Endothelial cell of umbilical vein (primary cell): ENCODE measurements at regions not wholly inside any gene's neighbourhood (a gene's known extent, or its start where the extent isn't known, plus 50 kb on each side); places are given as distances from the start of the nearest gene placed in this dataset.

ENCODE experiments used
- BruUV-seq: library from RNA; stranded (reverse); fragments of 400-500 nt; replicated peaks from 2 replicates; lab custom pipeline; 2021; lab: Mats Ljungman, UMichigan
- CTCF ChIA-PET: fragments of 300-600, 350-600 bp; sonication (Branson Sonifier 250); formaldehyde crosslinking; loops from one replicate; lab custom pipeline; 2021; ENCODE audit warnings: antibody characterized with exemption, inconsistent platforms; lab: Charles Lee
- POLR2A ChIA-PET: fragments of 300-600, 350-600 bp; sonication (Branson Sonifier 250); formaldehyde crosslinking; loops from one replicate; lab custom pipeline; 2021; ENCODE audit warnings: antibody characterized with exemption, inconsistent platforms; lab: Charles Lee
- DNase-seq: peaks from one replicate; pipeline ENCODE4 v3.0.0-alpha.2; 2011; ENCODE audit warnings: low read depth, low spot score
- FAIRE-seq: peaks from 2 replicates; lab custom pipeline; 2011; peaks lifted over from hg19 to GRCh38; lab: Jason Lieb, UNC
- H2AFZ ChIP-seq: 2 replicates; pipeline ENCODE4 v1.6.0; 2012; ENCODE audit warnings: low read depth, low read length, control low read depth, inconsistent platforms
- H3K27ac ChIP-seq: 2 replicates; pipeline ENCODE4 v1.5.1; 2011; ENCODE audit warnings: low read depth, mild to moderate bottlenecking, control low read depth, low read length, moderate library complexity; ENCODE audit not compliant: insufficient read depth
- H3K27me3 ChIP-seq, 2 experiments: 2 replicates each; pipeline versions ENCODE4 v1.6.0 to v1.6.1; 2011; ENCODE audit warnings: low read length in 2 of 2, mixed read lengths in 1 of 2; ENCODE audit not compliant: control insufficient read depth in 2 of 2, insufficient read depth in 2 of 2
- H3K36me3 ChIP-seq, 2 experiments: 2 replicates in 1 of 2; 3 replicates in 1 of 2; pipeline ENCODE4 v1.5.1; 2011; ENCODE audit warnings: low read length in 2 of 2, mild to moderate bottlenecking in 1 of 2, moderate library complexity in 1 of 2; ENCODE audit not compliant: control insufficient read depth in 2 of 2, insufficient read depth in 2 of 2; ENCODE audit errors: extremely low read depth in 1 of 2
- H3K4me1 ChIP-seq: 3 replicates; pipeline ENCODE4 v1.5.1; 2011; ENCODE audit warnings: mild to moderate bottlenecking, low read length; ENCODE audit not compliant: control insufficient read depth, insufficient read depth; ENCODE audit errors: extremely low read depth
- H3K4me2 ChIP-seq: 2 replicates; pipeline ENCODE4 v1.6.1; 2011; ENCODE audit warnings: low read length, control low read depth, mixed read lengths; ENCODE audit not compliant: insufficient read depth
- H3K4me3 ChIP-seq, 3 experiments: fragments of 200-600 bp in 1 of 3; sonication (generic), shearing (Covaris generic) in 1 of 3; replicated peaks in 1 of 3; 2 replicates each; pipeline ENCODE4 v1.5.1; 2011 to 2016; ENCODE audit warnings: control low read depth in 3 of 3, low read length in 3 of 3, mild to moderate bottlenecking in 2 of 3, inconsistent platforms in 1 of 3, low read depth in 1 of 3, moderate library complexity in 1 of 3; ENCODE audit not compliant: insufficient read depth in 1 of 3
- H3K79me2 ChIP-seq: 2 replicates; pipeline ENCODE4 v1.6.0; 2012; ENCODE audit warnings: low read length, inconsistent platforms; ENCODE audit not compliant: control insufficient read depth, insufficient read depth
- H3K9ac ChIP-seq: replicated peaks from 2 replicates; pipeline ENCODE3; 2011; ENCODE audit warnings: low read length, control low read depth; ENCODE audit not compliant: insufficient read depth; ENCODE audit errors: extremely low read depth
- H3K9me1 ChIP-seq: replicated peaks from 3 replicates; pipeline ENCODE4 v1.6.0; 2011; ENCODE audit warnings: mild to moderate bottlenecking, low read length; ENCODE audit not compliant: control insufficient read depth, insufficient read depth; ENCODE audit errors: extremely low read depth
- H3K9me3 ChIP-seq: replicated peaks from 2 replicates; pipeline ENCODE4 v1.5.1; 2012; ENCODE audit warnings: low read length, inconsistent platforms; ENCODE audit not compliant: control insufficient read depth, insufficient read depth
- H4K20me1 ChIP-seq: replicated peaks from 2 replicates; pipeline ENCODE3; 2011; ENCODE audit warnings: mild to moderate bottlenecking, low read length; ENCODE audit not compliant: control insufficient read depth, insufficient read depth; ENCODE audit errors: extremely low read depth
- EZH2 ChIP-seq: IDR thresholded peaks from 2 replicates; pipeline ENCODE4 v1.6.1; 2012; ENCODE audit warnings: borderline replicate concordance, low read depth, mild to moderate bottlenecking, moderate library complexity, low read length, inconsistent platforms; ENCODE audit not compliant: severe bottlenecking
- FOS ChIP-seq: IDR thresholded peaks from 2 replicates; pipeline ENCODE4 v1.6.1; 2011; ENCODE audit warnings: mild to moderate bottlenecking, low read length, moderate library complexity, borderline replicate concordance; ENCODE audit not compliant: insufficient read depth
- GATA2 ChIP-seq: IDR thresholded peaks from 2 replicates; pipeline ENCODE4 v1.7.0; 2011; ENCODE audit warnings: low read depth, mild to moderate bottlenecking, moderate library complexity, mixed read lengths, low read length; ENCODE audit not compliant: insufficient read length, insufficient read depth
- JUN ChIP-seq: IDR thresholded peaks from 2 replicates; pipeline ENCODE4 v1.6.1; 2011; ENCODE audit warnings: borderline replicate concordance, low read depth; ENCODE audit not compliant: insufficient read length, insufficient read depth
- MYC ChIP-seq: IDR thresholded peaks from one replicate; pipeline ENCODE4 v1.6.1; 2011; ENCODE audit warnings: mild to moderate bottlenecking, low read depth, low read length
- POLR2A ChIP-seq: IDR thresholded peaks from 2 replicates; pipeline ENCODE4 v1.6.1; 2012; ENCODE audit warnings: low read depth, mild to moderate bottlenecking, control low read depth, low read length
- POLR2AphosphoS5 ChIP-seq: IDR thresholded peaks from 2 replicates; pipeline ENCODE4 v1.6.1; 2012; ENCODE audit warnings: low read depth, mild to moderate bottlenecking, control low read depth, low read length, moderate library complexity; ENCODE audit not compliant: insufficient read depth
- dilution Hi-C: fragments of 300-500 bp; cut with MboI; formaldehyde crosslinking; loops from one replicate; pipeline ENCODE4 v1.15.0; 2019; ENCODE audit warnings: low sequenced_read_pairs; ENCODE audit not compliant: extremely low pct_ligation_motif_present
- intact Hi-C: fragments of 100-400 bp; cut with micrococcal nuclease; formaldehyde crosslinking; loops from one replicate; pipeline ENCODE4 v1.10.0; 2022
- TF ChIP-seq, protein P1 (sequence below), 2 donors: IDR thresholded peaks; 1 replicate in 1 of 2; 2 replicates in 1 of 2; pipeline ENCODE4 v1.5.1; 2011; ENCODE audit warnings: low read length in 2 of 2, mild to moderate bottlenecking in 2 of 2, moderate library complexity in 2 of 2, control low read depth in 1 of 2, inconsistent platforms in 1 of 2, low read depth in 1 of 2; ENCODE audit not compliant: insufficient read depth in 1 of 2; ENCODE audit errors: extremely low read depth in 1 of 2
- TF ChIP-seq, protein P2 (sequence below): IDR thresholded peaks from 2 replicates; pipeline ENCODE4 v1.6.1; 2011; ENCODE audit not compliant: insufficient read depth, insufficient read length

DNA sequence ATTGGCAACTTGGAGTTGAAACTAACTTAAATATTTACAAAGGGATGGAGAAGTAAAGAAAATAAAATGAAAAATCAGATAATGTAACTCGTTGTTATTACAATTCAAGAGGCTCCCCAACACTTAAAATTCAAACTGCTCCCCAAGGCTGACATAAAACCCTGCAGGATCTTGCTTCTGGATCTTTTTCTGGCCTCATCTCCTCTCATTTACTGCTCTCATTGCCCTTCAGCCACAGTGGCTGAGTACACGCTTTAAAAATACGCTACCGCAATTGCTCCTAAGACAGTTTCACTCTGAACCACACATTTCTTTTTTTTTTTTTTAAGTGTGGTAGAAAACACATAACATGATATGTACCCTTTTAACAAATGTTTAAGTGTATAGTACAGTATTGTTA lies 718.1 kb upstream of the ANO3 start:
- Histone ChIP-seq H4K20me1 (no peaks in the 10 kb centered on the region), H3K79me2 (no peaks in the 10 kb centered on the region), H2AFZ (no peak overlapping the region), H3K9me1 (no peaks in the 10 kb centered on the region), H3K27me3 (no peaks in the 10 kb centered on the region), H3K27ac (no peak overlapping the region), H3K4me1 (no peaks in the 10 kb centered on the region), H3K4me2 (no peak overlapping the region), H3K4me3 (no peak overlapping the region), H3K9me3 (no peaks in the 10 kb centered on the region), H3K9ac (no peak overlapping the region), H3K36me3 (no peaks in the 10 kb centered on the region)
- intact Hi-C loops (no loop called here), dilution Hi-C loops (no loop called here)
- no peak for FAIRE-seq
- DNase-seq = no peak
- POLR2A ChIA-PET = no interaction called here
- TF ChIP-seq JUN = no peak
- TF ChIP-seq POLR2A = no peak
- no peak for TF ChIP-seq EZH2
- TF ChIP-seq POLR2AphosphoS5 = no peak
- TF ChIP-seq, protein P1, sequence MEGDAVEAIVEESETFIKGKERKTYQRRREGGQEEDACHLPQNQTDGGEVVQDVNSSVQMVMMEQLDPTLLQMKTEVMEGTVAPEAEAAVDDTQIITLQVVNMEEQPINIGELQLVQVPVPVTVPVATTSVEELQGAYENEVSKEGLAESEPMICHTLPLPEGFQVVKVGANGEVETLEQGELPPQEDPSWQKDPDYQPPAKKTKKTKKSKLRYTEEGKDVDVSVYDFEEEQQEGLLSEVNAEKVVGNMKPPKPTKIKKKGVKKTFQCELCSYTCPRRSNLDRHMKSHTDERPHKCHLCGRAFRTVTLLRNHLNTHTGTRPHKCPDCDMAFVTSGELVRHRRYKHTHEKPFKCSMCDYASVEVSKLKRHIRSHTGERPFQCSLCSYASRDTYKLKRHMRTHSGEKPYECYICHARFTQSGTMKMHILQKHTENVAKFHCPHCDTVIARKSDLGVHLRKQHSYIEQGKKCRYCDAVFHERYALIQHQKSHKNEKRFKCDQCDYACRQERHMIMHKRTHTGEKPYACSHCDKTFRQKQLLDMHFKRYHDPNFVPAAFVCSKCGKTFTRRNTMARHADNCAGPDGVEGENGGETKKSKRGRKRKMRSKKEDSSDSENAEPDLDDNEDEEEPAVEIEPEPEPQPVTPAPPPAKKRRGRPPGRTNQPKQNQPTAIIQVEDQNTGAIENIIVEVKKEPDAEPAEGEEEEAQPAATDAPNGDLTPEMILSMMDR (IDR thresholded peaks at IDR 0.05; ENCODE audit: extremely low read depth in 1 of 2, insufficient read depth in 1 of 2, low read depth in 1 of 2, low read length in 2 of 2) = no peak
- TF ChIP-seq, protein P2, sequence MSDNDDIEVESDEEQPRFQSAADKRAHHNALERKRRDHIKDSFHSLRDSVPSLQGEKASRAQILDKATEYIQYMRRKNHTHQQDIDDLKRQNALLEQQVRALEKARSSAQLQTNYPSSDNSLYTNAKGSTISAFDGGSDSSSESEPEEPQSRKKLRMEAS = no peak
- no peak for TF ChIP-seq MYC
- no peak for TF ChIP-seq GATA2
- no peak for TF ChIP-seq FOS
- BruUV-seq = no TSS peak
- CTCF ChIA-PET = no interaction called here
